ENCODE measurements at regions not wholly inside any gene's neighbourhood (a gene's known extent, or its start where the extent isn't known, plus 50 kb on each side); places are given as distances from the start of the nearest gene placed in this dataset.
"Not testable (repeated sequence)": the region's sequence is repeated elsewhere in the genome, so short reads cannot be mapped to it uniquely, and the experiment has no call there.

DNA sequence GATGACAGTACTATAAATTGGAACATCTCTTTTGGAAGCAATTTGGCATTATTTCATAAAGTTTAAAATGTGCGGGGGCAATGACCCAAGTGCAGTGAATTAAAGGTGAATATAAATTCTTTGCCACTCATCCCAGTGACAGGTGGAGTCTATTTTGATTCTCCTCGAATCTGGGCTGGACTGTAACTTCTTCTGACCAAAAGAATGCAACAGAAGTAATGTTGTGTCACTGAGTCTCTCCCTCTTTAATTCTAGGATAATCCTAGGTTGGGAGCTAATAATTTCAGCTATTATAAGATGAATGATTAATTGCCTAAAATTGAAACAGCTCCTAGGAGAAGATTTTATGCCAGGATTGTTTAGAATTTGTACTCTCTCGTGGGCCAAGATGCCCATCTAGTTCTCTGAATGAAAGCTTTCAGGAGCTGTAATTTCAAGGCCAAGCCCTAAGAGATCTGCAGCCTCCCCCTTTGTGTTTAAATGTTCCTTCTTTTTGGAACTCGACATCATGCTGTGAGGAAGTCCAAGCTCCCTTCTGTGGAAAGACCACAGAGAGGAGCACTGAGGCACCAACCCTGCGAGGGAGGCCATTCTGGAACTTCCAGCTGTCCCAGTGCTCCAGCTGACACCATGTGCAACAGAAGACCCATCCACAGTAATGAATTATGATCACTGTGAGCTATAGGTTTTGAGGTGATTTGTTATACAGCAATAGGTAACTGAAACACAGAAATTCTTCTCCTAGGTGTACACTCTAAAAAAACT, 208.1 kb downstream of the COPRS start:
- H3K4me3 ChIP-seq (ENCODE audit: low read length in 3 of 3), result no peak overlapping the region
- no peak overlapping the region for H3K9ac ChIP-seq (ENCODE audit: low read depth in 1 of 3, low read length in 3 of 3)
- no peaks in the 10 kb centered on the region for H3K36me3 ChIP-seq (ENCODE audit: control insufficient read depth in 3 of 3, insufficient read depth in 3 of 3, low read length in 3 of 3)
- H3K27me3 ChIP-seq (ENCODE audit: control insufficient read depth in 3 of 3, insufficient read depth in 3 of 3, low read length in 3 of 3), result peaks cover 0 to 11% (median 2%) of the 10 kb centered on the region in 3 donors
- H3K27ac ChIP-seq (ENCODE audit: low read depth, low read length), result no peak overlapping the region
- H3K9me3 ChIP-seq (ENCODE audit: control insufficient read depth in 3 of 3, low read length in 3 of 3), result peaks cover 0 to 2% (median 1%) of the 10 kb centered on the region in 3 donors
- H3K4me1 ChIP-seq (ENCODE audit: control insufficient read depth in 3 of 3, insufficient read depth in 3 of 3, low read length in 3 of 3), result no peaks in the 10 kb centered on the region

DNA sequence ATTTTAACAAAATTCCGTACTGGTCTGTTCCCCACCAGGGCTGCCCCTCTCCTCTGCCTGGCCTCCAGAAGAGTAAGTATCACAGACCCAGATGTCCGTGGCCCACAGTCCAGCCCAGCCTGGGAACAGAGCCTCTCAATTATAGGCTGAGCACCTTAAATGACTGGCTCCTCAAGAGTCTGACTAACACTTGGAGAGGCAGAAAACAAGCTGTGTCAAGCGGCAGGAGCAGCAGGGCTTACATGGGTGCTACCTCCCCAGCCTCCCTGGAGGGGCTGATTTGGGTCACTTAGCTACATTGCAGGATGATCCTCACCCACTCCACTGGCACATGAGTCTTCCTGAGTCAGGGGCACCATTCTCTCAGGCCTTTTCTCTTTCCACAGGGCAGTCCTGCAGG, 209.7 kb downstream of the COPRS start:
- no peak overlapping the region for H3K9ac ChIP-seq (ENCODE audit: low read depth in 1 of 3, low read length in 3 of 3)

DNA sequence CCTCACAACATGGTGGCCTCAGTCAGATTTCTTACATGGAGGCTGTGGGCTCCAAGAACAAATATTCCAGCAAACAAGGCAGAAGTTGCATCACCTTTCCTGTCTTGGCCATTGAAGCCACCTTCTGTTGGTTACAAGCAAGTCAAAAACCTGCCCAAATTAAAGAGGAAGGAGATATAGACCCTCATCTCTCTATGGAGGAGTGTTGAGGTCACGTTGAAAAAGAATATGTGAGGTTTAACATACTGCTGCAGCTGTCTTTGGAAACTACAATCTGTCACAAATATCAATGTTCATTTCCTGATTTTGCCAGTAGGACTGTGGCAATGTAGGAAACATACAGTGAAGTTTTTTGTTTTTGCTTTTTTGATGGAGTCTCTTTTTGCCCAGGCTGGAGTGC, 211.4 kb downstream of the COPRS start:
- Histone ChIP-seq H3K4me1 (ENCODE audit: control insufficient read depth in 3 of 3, insufficient read depth in 3 of 3, low read length in 3 of 3) (no peaks in the 10 kb centered on the region), H3K9ac (ENCODE audit: low read depth in 1 of 3, low read length in 3 of 3) (no peak overlapping the region), H3K27ac (ENCODE audit: low read depth, low read length) (no peak overlapping the region), H3K27me3 (ENCODE audit: control insufficient read depth in 3 of 3, insufficient read depth in 3 of 3, low read length in 3 of 3) (no peaks in the 10 kb centered on the region), H3K4me3 (ENCODE audit: low read length in 3 of 3) (no peak overlapping the region), H3K36me3 (ENCODE audit: control insufficient read depth in 3 of 3, insufficient read depth in 3 of 3, low read length in 3 of 3) (no peaks in the 10 kb centered on the region), H3K9me3 (ENCODE audit: control insufficient read depth in 3 of 3, low read length in 3 of 3) (peaks cover 2 to 5% (median 2%) of the 10 kb centered on the region in 3 donors)

More for the DNA sequence above, 209.7 kb downstream of the COPRS start:
- no peak overlapping the region for H3K27ac ChIP-seq (ENCODE audit: low read depth, low read length)
- H3K27me3 ChIP-seq (ENCODE audit: control insufficient read depth in 3 of 3, insufficient read depth in 3 of 3, low read length in 3 of 3), result peaks cover 0 to 11% (median 0%) of the 10 kb centered on the region in 3 donors
- H3K9me3 ChIP-seq (ENCODE audit: control insufficient read depth in 3 of 3, low read length in 3 of 3), result peaks cover 2 to 5% (median 2%) of the 10 kb centered on the region in 3 donors
- H3K4me1 ChIP-seq (ENCODE audit: control insufficient read depth in 3 of 3, insufficient read depth in 3 of 3, low read length in 3 of 3), result no peaks in the 10 kb centered on the region
- H3K36me3 ChIP-seq (ENCODE audit: control insufficient read depth in 3 of 3, insufficient read depth in 3 of 3, low read length in 3 of 3), result no peaks in the 10 kb centered on the region
- H3K4me3 ChIP-seq (ENCODE audit: low read length in 3 of 3), result no peak overlapping the region

DNA sequence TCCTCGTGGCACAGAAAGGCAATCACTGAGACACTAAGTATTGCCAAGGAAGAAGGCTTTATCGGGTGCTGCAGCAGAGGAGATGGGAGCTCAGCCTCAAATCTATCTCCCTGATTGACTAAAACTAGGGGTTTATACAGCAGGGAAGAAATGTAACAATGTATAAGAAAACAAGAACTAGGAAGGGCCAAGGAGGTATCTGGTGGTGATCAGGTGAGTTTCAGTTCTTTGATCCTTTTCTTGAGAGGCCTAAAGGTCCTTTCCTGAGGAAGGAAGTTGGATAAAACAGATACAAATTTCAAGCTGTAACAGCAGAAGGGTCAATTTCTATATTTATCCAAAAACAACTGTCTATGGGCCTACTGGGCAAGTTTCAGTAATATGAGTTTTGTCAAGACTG, 212.4 kb downstream of the COPRS start:
- Histone ChIP-seq H3K27ac (ENCODE audit: low read depth, low read length) (no peak overlapping the region), H3K27me3 (ENCODE audit: control insufficient read depth in 3 of 3, insufficient read depth in 3 of 3, low read length in 3 of 3) (no peaks in the 10 kb centered on the region), H3K36me3 (ENCODE audit: control insufficient read depth in 3 of 3, insufficient read depth in 3 of 3, low read length in 3 of 3) (no peaks in the 10 kb centered on the region), H3K9me3 (ENCODE audit: control insufficient read depth in 3 of 3, low read length in 3 of 3) (peaks cover 2 to 5% (median 2%) of the 10 kb centered on the region in 3 donors), H3K4me1 (ENCODE audit: control insufficient read depth in 3 of 3, insufficient read depth in 3 of 3, low read length in 3 of 3) (no peaks in the 10 kb centered on the region), H3K9ac (ENCODE audit: low read depth in 1 of 3, low read length in 3 of 3) (no peak overlapping the region), H3K4me3 (ENCODE audit: low read length in 3 of 3) (no peak overlapping the region)

DNA sequence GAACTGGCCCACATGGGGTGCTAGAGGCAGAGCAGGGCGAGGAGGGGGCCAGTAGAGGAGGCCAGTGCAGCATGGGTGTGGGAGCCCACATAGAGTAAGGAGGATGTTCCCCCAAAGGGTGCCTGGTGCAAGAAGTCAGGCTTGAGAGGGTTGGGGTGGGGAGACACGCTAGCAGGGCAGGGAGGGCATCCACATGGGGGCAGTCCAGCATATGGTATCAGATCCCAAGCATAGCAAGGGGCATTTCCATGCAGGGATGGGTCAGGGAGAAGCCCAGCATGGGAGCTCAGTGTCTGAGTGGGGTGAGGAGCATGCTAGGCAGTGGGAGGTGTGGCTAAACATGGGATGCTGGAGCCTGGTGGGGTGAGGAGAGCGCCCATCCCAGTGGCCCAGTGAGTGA, 213.7 kb downstream of the COPRS start:
- H3K9ac ChIP-seq (ENCODE audit: low read depth in 1 of 3, low read length in 3 of 3), result no peak overlapping the region
- peaks cover 2 to 5% (median 2%) of the 10 kb centered on the region in 3 donors for H3K9me3 ChIP-seq (ENCODE audit: control insufficient read depth in 3 of 3, low read length in 3 of 3)
- H3K27ac ChIP-seq (ENCODE audit: low read depth, low read length), result no peak overlapping the region
- H3K4me3 ChIP-seq (ENCODE audit: low read length in 3 of 3), result no peak overlapping the region
- H3K27me3 ChIP-seq (ENCODE audit: control insufficient read depth in 3 of 3, insufficient read depth in 3 of 3, low read length in 3 of 3), result peaks cover 0 to 5% (median 0%) of the 10 kb centered on the region in 3 donors
- H3K36me3 ChIP-seq (ENCODE audit: control insufficient read depth in 3 of 3, insufficient read depth in 3 of 3, low read length in 3 of 3), result no peaks in the 10 kb centered on the region
- H3K4me1 ChIP-seq (ENCODE audit: control insufficient read depth in 3 of 3, insufficient read depth in 3 of 3, low read length in 3 of 3), result no peaks in the 10 kb centered on the region

DNA sequence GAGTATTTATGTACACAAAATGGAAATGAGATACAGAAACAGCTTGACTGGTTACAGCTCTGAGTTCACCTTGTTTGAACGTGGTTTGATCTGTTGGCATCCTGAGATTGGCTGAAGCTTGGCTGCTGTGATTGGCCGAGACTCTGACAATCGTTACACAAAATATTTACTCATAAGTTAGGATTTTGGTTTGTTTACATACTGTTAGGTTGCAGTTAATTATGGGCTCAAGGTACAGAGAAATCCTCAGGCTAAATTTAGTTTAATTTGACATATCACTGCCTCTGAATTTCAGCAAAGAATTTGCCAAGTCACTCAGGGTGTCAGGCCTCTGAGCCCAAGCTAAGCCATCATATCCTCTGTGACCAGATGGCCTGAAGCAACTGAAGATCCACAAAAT, 227.3 kb downstream of the COPRS start:
- no peak overlapping the region for H3K27ac ChIP-seq (ENCODE audit: low read depth, low read length)
- H3K9ac ChIP-seq (ENCODE audit: low read depth in 1 of 3, low read length in 3 of 3), result no peak overlapping the region
- H3K4me1 ChIP-seq (ENCODE audit: control insufficient read depth in 3 of 3, insufficient read depth in 3 of 3, low read length in 3 of 3), result no peaks in the 10 kb centered on the region
- no peaks in the 10 kb centered on the region for H3K9me3 ChIP-seq (ENCODE audit: control insufficient read depth in 3 of 3, low read length in 3 of 3)
- H3K4me3 ChIP-seq (ENCODE audit: low read length in 3 of 3), result no peak overlapping the region
- no peaks in the 10 kb centered on the region for H3K36me3 ChIP-seq (ENCODE audit: control insufficient read depth in 3 of 3, insufficient read depth in 3 of 3, low read length in 3 of 3)
- H3K27me3 ChIP-seq (ENCODE audit: control insufficient read depth in 3 of 3, insufficient read depth in 3 of 3, low read length in 3 of 3), result peaks cover 0 to 2% (median 0%) of the 10 kb centered on the region in 3 donors

DNA sequence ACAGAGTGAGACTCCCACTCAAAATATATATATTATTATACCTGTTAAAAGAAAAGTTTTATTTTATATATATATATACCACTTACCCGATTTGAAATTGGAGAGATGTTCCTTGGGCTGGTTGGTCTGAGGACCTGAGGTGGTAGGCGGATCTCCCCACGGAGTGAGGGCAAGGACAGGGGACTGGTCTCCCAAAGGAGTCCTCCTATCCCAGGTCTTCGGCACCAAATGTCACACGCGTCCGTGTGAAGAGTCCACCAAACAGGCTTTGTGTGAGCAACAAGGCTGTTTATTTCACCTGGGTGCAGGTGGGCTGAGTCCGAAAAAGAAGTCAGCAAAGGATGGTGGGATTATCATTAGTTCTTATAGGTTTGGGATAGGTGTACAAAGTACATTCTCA, 228.2 kb downstream of the COPRS start:
- not testable (repeated sequence) for H3K9me3 ChIP-seq (ENCODE audit: control insufficient read depth in 3 of 3, low read length in 3 of 3); H3K9ac ChIP-seq (ENCODE audit: low read depth in 1 of 3, low read length in 3 of 3); H3K36me3 ChIP-seq (ENCODE audit: control insufficient read depth in 3 of 3, insufficient read depth in 3 of 3, low read length in 3 of 3); H3K4me3 ChIP-seq (ENCODE audit: low read length in 3 of 3); H3K27ac ChIP-seq (ENCODE audit: low read depth, low read length); H3K27me3 ChIP-seq (ENCODE audit: control insufficient read depth in 3 of 3, insufficient read depth in 3 of 3, low read length in 3 of 3); H3K4me1 ChIP-seq (ENCODE audit: control insufficient read depth in 3 of 3, insufficient read depth in 3 of 3, low read length in 3 of 3)

DNA sequence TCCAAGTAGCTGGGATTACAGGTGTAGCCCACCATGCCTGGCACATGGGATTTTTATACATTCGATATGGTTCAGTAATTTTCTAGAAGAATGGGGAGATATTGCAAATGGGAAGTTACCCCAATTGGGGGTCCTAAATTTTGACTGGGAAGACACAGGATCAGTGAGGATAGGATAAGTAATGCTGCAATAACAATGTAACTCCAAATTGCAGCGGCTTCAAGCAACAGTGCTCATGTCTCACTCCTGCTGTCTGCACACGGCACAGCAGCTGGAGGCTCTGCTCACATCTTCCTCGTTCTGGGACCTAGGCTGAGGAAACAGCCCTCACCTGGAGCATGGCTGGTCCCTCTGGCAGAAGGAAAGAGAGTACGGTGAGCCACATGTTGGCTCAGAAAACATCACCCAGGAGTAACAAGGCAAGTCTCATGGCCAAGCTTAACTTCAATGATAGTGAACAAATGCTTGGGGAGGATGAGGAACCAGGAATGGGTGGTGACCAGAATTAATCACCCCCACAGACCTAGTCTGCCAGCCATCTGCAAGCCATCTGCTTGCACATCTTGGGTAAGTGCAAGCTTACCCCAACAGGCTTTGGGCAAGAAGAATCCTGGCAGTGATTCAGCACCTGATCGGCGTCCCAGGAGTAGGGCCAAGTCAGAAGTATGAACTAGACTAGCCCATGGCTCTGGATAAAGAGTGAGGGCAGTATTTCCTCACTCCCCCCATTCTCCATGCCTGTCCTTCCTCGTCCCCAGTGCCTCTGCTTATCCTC, 229.2 kb downstream of the COPRS start:
- H3K27ac ChIP-seq (ENCODE audit: low read depth, low read length), result no peak overlapping the region
- no peaks in the 10 kb centered on the region for H3K36me3 ChIP-seq (ENCODE audit: control insufficient read depth in 3 of 3, insufficient read depth in 3 of 3, low read length in 3 of 3)
- H3K27me3 ChIP-seq (ENCODE audit: control insufficient read depth in 3 of 3, insufficient read depth in 3 of 3, low read length in 3 of 3), result peaks cover 0 to 2% (median 0%) of the 10 kb centered on the region in 3 donors
- peaks cover 0 to 5% (median 0%) of the 10 kb centered on the region in 3 donors for H3K9me3 ChIP-seq (ENCODE audit: control insufficient read depth in 3 of 3, low read length in 3 of 3)
- no peak overlapping the region for H3K9ac ChIP-seq (ENCODE audit: low read depth in 1 of 3, low read length in 3 of 3)
- no peak overlapping the region for H3K4me3 ChIP-seq (ENCODE audit: low read length in 3 of 3)
- no peaks in the 10 kb centered on the region for H3K4me1 ChIP-seq (ENCODE audit: control insufficient read depth in 3 of 3, insufficient read depth in 3 of 3, low read length in 3 of 3)

DNA sequence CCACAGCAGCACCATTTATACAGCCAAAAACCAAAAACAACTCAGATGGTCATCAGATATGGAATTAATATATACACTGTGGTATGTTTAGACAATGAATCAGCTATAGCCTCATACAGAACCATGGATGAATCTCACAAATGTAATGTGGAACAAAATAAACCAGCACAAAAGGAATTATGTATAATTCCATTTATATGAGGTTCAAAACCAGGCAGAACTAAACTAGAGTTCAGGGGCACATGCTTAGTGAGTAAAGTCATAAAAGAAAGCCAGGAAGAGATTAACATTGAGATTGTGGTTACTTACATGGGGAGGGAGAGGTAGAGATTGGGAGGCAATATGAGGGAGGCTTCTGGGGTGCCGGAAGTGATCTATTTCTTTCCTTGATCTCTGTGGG, 231.1 kb downstream of the COPRS start:
- peaks cover 0 to 6% (median 0%) of the 10 kb centered on the region in 3 donors for H3K9me3 ChIP-seq (ENCODE audit: control insufficient read depth in 3 of 3, low read length in 3 of 3)
- H3K4me3 ChIP-seq (ENCODE audit: low read length in 3 of 3), result no peak overlapping the region
- peaks cover 0 to 2% (median 0%) of the 10 kb centered on the region in 3 donors for H3K27me3 ChIP-seq (ENCODE audit: control insufficient read depth in 3 of 3, insufficient read depth in 3 of 3, low read length in 3 of 3)
- H3K4me1 ChIP-seq (ENCODE audit: control insufficient read depth in 3 of 3, insufficient read depth in 3 of 3, low read length in 3 of 3), result no peaks in the 10 kb centered on the region
- H3K9ac ChIP-seq (ENCODE audit: low read depth in 1 of 3, low read length in 3 of 3), result no peak overlapping the region
- H3K36me3 ChIP-seq (ENCODE audit: control insufficient read depth in 3 of 3, insufficient read depth in 3 of 3, low read length in 3 of 3), result no peaks in the 10 kb centered on the region
- no peak overlapping the region for H3K27ac ChIP-seq (ENCODE audit: low read depth, low read length)

DNA sequence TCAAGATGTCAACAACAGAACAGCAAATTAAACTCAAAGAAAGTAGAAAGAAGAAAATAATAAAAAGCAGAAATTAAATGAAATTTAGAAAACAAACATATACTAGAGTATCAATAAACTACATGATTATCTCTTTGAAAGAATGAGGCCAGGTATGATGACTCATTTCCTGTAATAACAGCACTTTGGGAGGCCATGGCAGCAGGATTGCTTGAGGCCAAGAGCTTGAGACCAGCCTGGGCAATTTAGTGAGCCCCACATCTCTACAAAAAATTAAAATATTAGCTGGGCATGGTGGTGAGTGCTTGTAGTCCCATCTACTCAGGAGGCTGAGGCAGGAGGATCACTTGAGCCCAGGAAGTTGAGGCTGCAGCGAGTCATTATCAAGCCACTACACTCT, 232.5 kb downstream of the RAB11FIP4 start:
- Histone ChIP-seq H3K9me3 (ENCODE audit: control insufficient read depth in 3 of 3, low read length in 3 of 3) (peaks cover 0 to 6% (median 0%) of the 10 kb centered on the region in 3 donors), H3K4me1 (ENCODE audit: control insufficient read depth in 3 of 3, insufficient read depth in 3 of 3, low read length in 3 of 3) (no peaks in the 10 kb centered on the region), H3K27me3 (ENCODE audit: control insufficient read depth in 3 of 3, insufficient read depth in 3 of 3, low read length in 3 of 3) (peaks cover 0 to 2% (median 0%) of the 10 kb centered on the region in 3 donors), H3K9ac (ENCODE audit: low read depth in 1 of 3, low read length in 3 of 3) (no peak overlapping the region), H3K36me3 (ENCODE audit: control insufficient read depth in 3 of 3, insufficient read depth in 3 of 3, low read length in 3 of 3) (no peaks in the 10 kb centered on the region), H3K4me3 (ENCODE audit: low read length in 3 of 3) (no peak overlapping the region), H3K27ac (ENCODE audit: low read depth, low read length) (no peak overlapping the region)
